Endodermal cell (in vitro differentiated cells): ENCODE measurements at regions not wholly inside any gene's neighbourhood (a gene's known extent, or its start where the extent isn't known, plus 50 kb on each side); places are given as distances from the start of the nearest gene placed in this dataset.

ENCODE experiments used
- DNase-seq: peaks from one replicate; pipeline ENCODE4 v3.0.0-alpha.2; 2017
- H3K27ac ChIP-seq: 2 replicates; pipeline ENCODE4 v1.5.1; 2013; ENCODE audit warnings: mild to moderate bottlenecking, low read depth, low read length, moderate library complexity
- H3K27me3 ChIP-seq: 2 replicates; pipeline ENCODE4 v1.6.1; 2013; ENCODE audit warnings: mild to moderate bottlenecking, low read length, moderate library complexity; ENCODE audit not compliant: insufficient read depth, control insufficient read depth, poor library complexity, severe bottlenecking
- H3K36me3 ChIP-seq: 2 replicates; pipeline ENCODE4 v1.7.0; 2013; ENCODE audit warnings: mild to moderate bottlenecking, low read length, moderate library complexity; ENCODE audit not compliant: control insufficient read depth, insufficient read depth
- H3K4me1 ChIP-seq: one replicate; pipeline ENCODE4 v1.7.0; 2013; ENCODE audit warnings: low read length; ENCODE audit not compliant: control insufficient read depth, insufficient read depth
- H3K4me3 ChIP-seq: 2 replicates; pipeline ENCODE4 v1.5.1; 2013; ENCODE audit warnings: mild to moderate bottlenecking, low read length, moderate library complexity
- H3K9ac ChIP-seq: 2 replicates; pipeline ENCODE4 v1.6.1; 2013; ENCODE audit warnings: mild to moderate bottlenecking, low read length, moderate library complexity; ENCODE audit not compliant: poor library complexity, severe bottlenecking; ENCODE audit errors: extremely low read depth
- H3K9me3 ChIP-seq: 2 replicates; pipeline ENCODE4 v1.6.1; 2013; ENCODE audit warnings: mild to moderate bottlenecking, low read length, moderate library complexity; ENCODE audit not compliant: control insufficient read depth
- H3K27ac Mint-ChIP-seq: 2 replicates; pipeline ENCODE4 v1.8.0; 2020; ENCODE audit warnings: mixed read lengths
- H3K27me3 Mint-ChIP-seq: 2 replicates; pipeline ENCODE4 v1.8.0; 2021; ENCODE audit warnings: mild to moderate bottlenecking, mixed read lengths; ENCODE audit not compliant: insufficient read depth
- H3K36me3 Mint-ChIP-seq: 2 replicates; pipeline ENCODE4 v1.8.0; 2020; ENCODE audit warnings: low read depth, mixed read lengths
- H3K4me1 Mint-ChIP-seq: 2 replicates; pipeline ENCODE4 v1.8.0; 2020; ENCODE audit warnings: mixed read lengths
- H3K4me3 Mint-ChIP-seq: 2 replicates; pipeline ENCODE4 v1.8.0; 2020; ENCODE audit warnings: mild to moderate bottlenecking, moderate library complexity, mixed read lengths
- H3K9me3 Mint-ChIP-seq: 2 replicates; pipeline ENCODE4 v1.8.0; 2020; ENCODE audit warnings: mild to moderate bottlenecking, mixed read lengths
- WGBS, 2 experiments: methylation state at CpG; one replicate each; pipeline versions ENCODE4 v1.1.5 to v1.1.7; 2013; ENCODE audit warnings: missing lambda C conversion rate in 2 of 2, mixed read lengths in 1 of 2; ENCODE audit not compliant: insufficient coverage in 1 of 2, insufficient read length in 1 of 2; 5-methylcytosine and 5-hydroxymethylcytosine counted together
- TF ChIP-seq, protein P1 (sequence below): fragments of 200-600 bp; sonication (generic); conservative IDR thresholded peaks from 2 replicates; pipeline ENCODE4 v1.5.0; 2021; ENCODE audit warnings: antibody characterized with exemption, mild to moderate bottlenecking

- H3K27ac Mint-ChIP-seq: no peak overlapping the region
- TF ChIP-seq, protein P1, sequence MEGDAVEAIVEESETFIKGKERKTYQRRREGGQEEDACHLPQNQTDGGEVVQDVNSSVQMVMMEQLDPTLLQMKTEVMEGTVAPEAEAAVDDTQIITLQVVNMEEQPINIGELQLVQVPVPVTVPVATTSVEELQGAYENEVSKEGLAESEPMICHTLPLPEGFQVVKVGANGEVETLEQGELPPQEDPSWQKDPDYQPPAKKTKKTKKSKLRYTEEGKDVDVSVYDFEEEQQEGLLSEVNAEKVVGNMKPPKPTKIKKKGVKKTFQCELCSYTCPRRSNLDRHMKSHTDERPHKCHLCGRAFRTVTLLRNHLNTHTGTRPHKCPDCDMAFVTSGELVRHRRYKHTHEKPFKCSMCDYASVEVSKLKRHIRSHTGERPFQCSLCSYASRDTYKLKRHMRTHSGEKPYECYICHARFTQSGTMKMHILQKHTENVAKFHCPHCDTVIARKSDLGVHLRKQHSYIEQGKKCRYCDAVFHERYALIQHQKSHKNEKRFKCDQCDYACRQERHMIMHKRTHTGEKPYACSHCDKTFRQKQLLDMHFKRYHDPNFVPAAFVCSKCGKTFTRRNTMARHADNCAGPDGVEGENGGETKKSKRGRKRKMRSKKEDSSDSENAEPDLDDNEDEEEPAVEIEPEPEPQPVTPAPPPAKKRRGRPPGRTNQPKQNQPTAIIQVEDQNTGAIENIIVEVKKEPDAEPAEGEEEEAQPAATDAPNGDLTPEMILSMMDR: no peak
- peaks cover 4% of the 10 kb centered on the region for H3K4me1 Mint-ChIP-seq
- 60 to 63% methylated on average over 1 to 4 of the region's 4 CpGs for WGBS, 2 experiments
- H3K9me3 ChIP-seq: peaks cover 44% of the 10 kb centered on the region
- no peaks in the 10 kb centered on the region for H3K4me1 ChIP-seq
- H3K36me3 ChIP-seq: no peaks in the 10 kb centered on the region
- peaks cover 6% of the 10 kb centered on the region for H3K9me3 Mint-ChIP-seq
- H3K27me3 ChIP-seq: no peaks in the 10 kb centered on the region
- H3K36me3 Mint-ChIP-seq: no peaks in the 10 kb centered on the region
- H3K27me3 Mint-ChIP-seq: peaks cover 2% of the 10 kb centered on the region
- no peak for DNase-seq
- H3K4me3 ChIP-seq: no peak overlapping the region
- H3K27ac ChIP-seq: no peak overlapping the region
- no peak overlapping the region for H3K9ac ChIP-seq
- no peak overlapping the region for H3K4me3 Mint-ChIP-seq
Measured at GRCh38 chr12:126055521-126055920, 990.3 kb downstream of the AACS start.

DNA sequence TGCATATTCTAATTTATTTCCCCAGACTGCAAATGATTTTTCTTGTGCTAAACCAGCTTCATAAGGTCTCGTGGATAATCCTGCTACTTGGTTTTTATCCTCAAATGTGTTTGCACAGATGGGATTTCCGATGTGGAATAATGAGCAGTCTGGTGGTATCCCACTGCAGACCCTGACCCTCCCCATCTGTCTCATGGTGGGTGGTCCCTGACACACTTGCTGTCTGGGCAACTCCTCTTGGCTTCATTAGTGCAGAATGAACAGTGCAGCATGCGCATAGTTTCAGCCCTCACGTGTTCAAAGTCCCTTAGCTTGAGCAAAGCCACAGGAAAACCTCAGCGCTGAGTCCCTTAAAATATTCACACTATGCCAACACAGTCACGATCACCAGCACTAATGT, 996.5 kb downstream of the AACS start:
- no peaks in the 10 kb centered on the region for H3K4me1 ChIP-seq
- H3K4me1 Mint-ChIP-seq: no peaks in the 10 kb centered on the region
- DNase-seq: no peak
- H3K27ac Mint-ChIP-seq: no peak overlapping the region
- H3K36me3 ChIP-seq: no peaks in the 10 kb centered on the region
- TF ChIP-seq, protein P1: no peak
- H3K4me3 ChIP-seq: no peak overlapping the region
- H3K27me3 Mint-ChIP-seq: peaks cover 8% of the 10 kb centered on the region
- WGBS, 2 experiments: 75 to 83% methylated on average over 4 to 6 of the region's 6 CpGs
- no peak overlapping the region for H3K27ac ChIP-seq
- H3K4me3 Mint-ChIP-seq: no peak overlapping the region
- no peaks in the 10 kb centered on the region for H3K36me3 Mint-ChIP-seq
- H3K9ac ChIP-seq: no peak overlapping the region
- H3K9me3 Mint-ChIP-seq: no peaks in the 10 kb centered on the region
- no peaks in the 10 kb centered on the region for H3K27me3 ChIP-seq
- H3K9me3 ChIP-seq: peaks cover 41% of the 10 kb centered on the region

- H3K4me1 Mint-ChIP-seq: no peaks in the 10 kb centered on the region
- no peaks in the 10 kb centered on the region for H3K27me3 ChIP-seq
- peaks cover 51% of the 10 kb centered on the region for H3K9me3 ChIP-seq
- TF ChIP-seq, protein P1: no peak
- no peaks in the 10 kb centered on the region for H3K36me3 ChIP-seq
- no peaks in the 10 kb centered on the region for H3K4me1 ChIP-seq
- no peak overlapping the region for H3K27ac Mint-ChIP-seq
- no peak overlapping the region for H3K27ac ChIP-seq
- peaks cover 24% of the 10 kb centered on the region for H3K27me3 Mint-ChIP-seq
- no peak overlapping the region for H3K4me3 ChIP-seq
- H3K9me3 Mint-ChIP-seq: no peaks in the 10 kb centered on the region
- peak; percentile 54 for DNase-seq
- 62 to 69% methylated on average over 4 to 5 of the region's 5 CpGs for WGBS, 2 experiments
- no peak overlapping the region for H3K4me3 Mint-ChIP-seq
- H3K36me3 Mint-ChIP-seq: no peaks in the 10 kb centered on the region
- H3K9ac ChIP-seq: no peak overlapping the region
Measured at GRCh38 chr12:126064028-126064427, 998.8 kb downstream of the AACS start.
